Glutamatergic neuron (in vitro differentiated cells): ENCODE measurements at regions not wholly inside any gene's neighbourhood (a gene's known extent, or its start where the extent isn't known, plus 50 kb on each side); places are given as distances from the start of the nearest gene placed in this dataset.
"Not testable (repeated sequence)": the region's sequence is repeated elsewhere in the genome, so short reads cannot be mapped to it uniquely, and the experiment has no call there.

Experiments
- DNase-seq: peaks from one replicate; pipeline ENCODE4 v3.0.0; 2022
- H3K27ac Mint-ChIP-seq: one replicate; pipeline ENCODE4 v1.8.0; 2020; ENCODE audit warnings: mild to moderate bottlenecking, mixed read lengths, inconsistent platforms; ENCODE audit not compliant: unreplicated experiment
- H3K27me3 Mint-ChIP-seq: one replicate; pipeline ENCODE4 v1.8.0; 2020; ENCODE audit warnings: mild to moderate bottlenecking, moderate library complexity, mixed read lengths, inconsistent platforms; ENCODE audit not compliant: unreplicated experiment
- H3K36me3 Mint-ChIP-seq: one replicate; pipeline ENCODE4 v1.8.0; 2020; ENCODE audit warnings: mild to moderate bottlenecking, mixed read lengths, inconsistent platforms; ENCODE audit not compliant: unreplicated experiment
- H3K4me1 Mint-ChIP-seq: one replicate; pipeline ENCODE4 v1.8.0; 2020; ENCODE audit warnings: mild to moderate bottlenecking, low read depth, mixed read lengths, inconsistent platforms; ENCODE audit not compliant: unreplicated experiment
- H3K4me3 Mint-ChIP-seq: one replicate; pipeline ENCODE4 v1.8.0; 2020; ENCODE audit warnings: mild to moderate bottlenecking, mixed read lengths, inconsistent platforms; ENCODE audit not compliant: unreplicated experiment
- H3K9me3 Mint-ChIP-seq: one replicate; pipeline ENCODE4 v1.8.0; 2020; ENCODE audit warnings: mild to moderate bottlenecking, moderate library complexity, mixed read lengths, inconsistent platforms; ENCODE audit not compliant: unreplicated experiment
- CTCF ChIP-seq: fragments of 200-600 bp; sonication (generic); IDR thresholded peaks from one replicate; pipeline ENCODE4 v1.5.0; 2021; ENCODE audit not compliant: partially characterized antibody, unreplicated experiment

- H3K4me1 Mint-ChIP-seq, result peaks cover 7% of the 10 kb centered on the region
- no peak for TF ChIP-seq CTCF
- DNase-seq, result no peak
- H3K27me3 Mint-ChIP-seq, result no peaks in the 10 kb centered on the region
- H3K4me3 Mint-ChIP-seq, result no peak overlapping the region
- H3K9me3 Mint-ChIP-seq, result no peaks in the 10 kb centered on the region
- no peaks in the 10 kb centered on the region for H3K36me3 Mint-ChIP-seq
- H3K27ac Mint-ChIP-seq, result no peak overlapping the region
Measured at GRCh38 chr6:66179361-66179760, 472.3 kb upstream of the EYS start.

GRCh38 chr6:66173587-66173986 is 466.6 kb upstream of the EYS start:
- H3K27ac Mint-ChIP-seq, result no peak overlapping the region
- no peak for DNase-seq
- peaks cover 1% of the 10 kb centered on the region for H3K27me3 Mint-ChIP-seq
- peaks cover 17% of the 10 kb centered on the region for H3K9me3 Mint-ChIP-seq
- TF ChIP-seq CTCF, result no peak
- H3K4me3 Mint-ChIP-seq, result no peak overlapping the region
- H3K4me1 Mint-ChIP-seq, result peaks cover 13% of the 10 kb centered on the region
- peaks cover 11% of the 10 kb centered on the region for H3K36me3 Mint-ChIP-seq

GRCh38 chr6:66166713-66167112 is 459.7 kb upstream of the EYS start:
- H3K36me3 Mint-ChIP-seq, result peaks cover 37% of the 10 kb centered on the region
- H3K4me1 Mint-ChIP-seq, DNase-seq, H3K27me3 Mint-ChIP-seq, H3K27ac Mint-ChIP-seq, H3K4me3 Mint-ChIP-seq: not testable (repeated sequence)
- peaks cover 20% of the 10 kb centered on the region for H3K9me3 Mint-ChIP-seq

GRCh38 chr6:66161546-66162108 is 454.6 kb upstream of the EYS start:
- H3K27me3 Mint-ChIP-seq, result peaks cover 2% of the 10 kb centered on the region

DNA sequence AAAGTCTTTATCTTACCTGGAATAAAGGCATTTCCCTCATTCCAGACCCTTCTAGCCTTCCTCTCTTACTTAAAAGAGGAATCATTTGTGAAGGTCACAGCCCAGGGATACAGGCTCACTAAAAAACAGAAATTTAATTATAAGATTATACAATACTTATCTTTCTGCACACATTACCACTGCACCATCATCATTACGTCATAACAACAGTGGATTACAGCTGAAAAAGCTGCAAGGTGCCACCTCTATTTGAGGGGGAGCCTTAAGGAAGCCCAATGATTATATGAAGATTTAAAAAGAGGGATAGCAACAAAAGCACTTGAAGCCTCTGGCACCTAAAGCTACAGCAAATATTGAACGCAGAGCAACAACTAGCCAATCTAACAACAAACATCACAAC is 452.9 kb upstream of the EYS start:
- no peak for DNase-seq
- peaks cover 32% of the 10 kb centered on the region for H3K36me3 Mint-ChIP-seq
- no peaks in the 10 kb centered on the region for H3K27me3 Mint-ChIP-seq
- no peaks in the 10 kb centered on the region for H3K4me1 Mint-ChIP-seq
- H3K27ac Mint-ChIP-seq, result no peak overlapping the region
- no peak overlapping the region for H3K4me3 Mint-ChIP-seq
- H3K9me3 Mint-ChIP-seq, result peaks cover 11% of the 10 kb centered on the region
- no peak for TF ChIP-seq CTCF

More at GRCh38 chr6:66161546-66162108, 454.6 kb upstream of the EYS start:
- TF ChIP-seq CTCF, result no peak
- Mint-ChIP-seq H3K9me3 (peaks cover 14% of the 10 kb centered on the region), H3K4me3 (no peak overlapping the region), H3K36me3 (peaks cover 39% of the 10 kb centered on the region), H3K4me1 (no peaks in the 10 kb centered on the region), H3K27ac (no peak overlapping the region)
- no peak for DNase-seq

DNA sequence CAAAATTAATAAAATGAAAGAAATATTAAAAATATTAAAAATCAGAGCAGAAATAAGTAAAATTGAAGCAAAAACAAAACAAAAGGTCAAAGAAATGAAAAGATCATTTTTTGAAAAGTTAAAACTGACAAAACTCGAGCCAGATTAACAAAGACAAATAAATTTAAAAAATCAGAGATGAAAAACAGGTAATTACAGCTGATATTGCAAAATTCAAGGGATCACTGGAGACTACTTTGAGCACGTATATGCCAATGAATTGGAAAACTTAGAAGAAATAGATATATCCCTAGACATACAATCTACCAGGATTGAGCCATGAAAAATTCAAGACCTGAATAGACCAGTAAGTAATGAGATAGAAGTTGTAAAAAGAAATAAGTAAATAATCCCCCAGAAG is 446.2 kb upstream of the EYS start:
- H3K9me3 Mint-ChIP-seq, result peaks cover under 1% of the 10 kb centered on the region
- no peak overlapping the region for H3K27ac Mint-ChIP-seq
- no peaks in the 10 kb centered on the region for H3K27me3 Mint-ChIP-seq
- no peak for DNase-seq
- TF ChIP-seq CTCF, result no peak
- no peak overlapping the region for H3K4me3 Mint-ChIP-seq
- no peaks in the 10 kb centered on the region for H3K36me3 Mint-ChIP-seq
- no peaks in the 10 kb centered on the region for H3K4me1 Mint-ChIP-seq
